NB4 (cell line): ENCODE measurements at regions not wholly inside any gene's neighbourhood (a gene's known extent, or its start where the extent isn't known, plus 50 kb on each side); places are given as distances from the start of the nearest gene placed in this dataset.

Source experiments
- CTCF ChIP-seq: IDR thresholded peaks from one replicate; pipeline ENCODE4 v1.5.1; 2012; ENCODE audit warnings: low read depth, low read length
- MAX ChIP-seq: IDR thresholded peaks from 2 replicates; pipeline ENCODE4 v1.6.1; 2011; ENCODE audit warnings: low read depth, low read length
- POLR2A ChIP-seq: IDR thresholded peaks from 2 replicates; pipeline ENCODE4 v1.6.1; 2011; ENCODE audit warnings: mild to moderate bottlenecking; ENCODE audit not compliant: insufficient read length; ENCODE audit errors: extremely low read depth

GRCh38 chr5:155285706-155286105, 272.2 kb downstream of the KIF4B start:
- no peak for TF ChIP-seq MAX
- no peak for TF ChIP-seq POLR2A
- no peak for TF ChIP-seq CTCF
